HG03025 (cell line): ENCODE measurements at regions not wholly inside any gene's neighbourhood (a gene's known extent, or its start where the extent isn't known, plus 50 kb on each side); places are given as distances from the start of the nearest gene placed in this dataset.

Experiments
- ATAC-seq: cut with Tn5 transposase; IDR thresholded peaks from one replicate; pipeline ENCODE4 v1.9.1; 2021; ENCODE audit warnings: mild to moderate bottlenecking, moderate library complexity; ENCODE audit not compliant: unreplicated experiment, low FRiP score

DNA sequence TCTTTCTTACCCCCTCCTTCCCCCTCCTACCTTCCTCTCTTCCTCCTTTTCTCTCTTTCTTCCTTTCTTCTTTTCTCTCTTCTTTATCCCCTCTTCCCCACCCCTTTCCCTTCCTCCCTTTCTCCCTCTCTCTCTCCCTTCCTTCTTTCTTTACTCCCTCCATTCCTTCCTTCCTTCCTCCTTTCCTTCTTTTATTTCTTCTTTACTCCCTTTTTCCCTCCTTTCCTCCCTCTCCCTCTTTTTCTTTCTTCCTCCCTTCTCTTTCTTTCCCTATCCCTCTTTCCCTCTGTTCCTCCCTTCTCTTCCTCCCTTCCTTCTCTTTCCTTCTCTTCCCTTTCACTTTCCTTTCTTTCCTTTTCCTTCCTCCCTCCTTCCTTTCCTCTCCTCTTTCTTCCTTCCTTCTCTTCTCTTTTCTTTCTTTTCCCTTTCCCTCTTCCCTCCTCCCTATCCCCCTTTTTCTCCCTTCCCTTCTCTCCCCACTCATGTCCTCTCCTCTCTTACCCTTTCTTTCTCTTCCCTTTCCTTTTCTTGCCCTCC is 302.3 kb upstream of the TBX3 start:
- no peak for ATAC-seq

GRCh38 chr12:114984634-114985061 is 300.7 kb upstream of the TBX3 start:
- no peak for ATAC-seq

DNA sequence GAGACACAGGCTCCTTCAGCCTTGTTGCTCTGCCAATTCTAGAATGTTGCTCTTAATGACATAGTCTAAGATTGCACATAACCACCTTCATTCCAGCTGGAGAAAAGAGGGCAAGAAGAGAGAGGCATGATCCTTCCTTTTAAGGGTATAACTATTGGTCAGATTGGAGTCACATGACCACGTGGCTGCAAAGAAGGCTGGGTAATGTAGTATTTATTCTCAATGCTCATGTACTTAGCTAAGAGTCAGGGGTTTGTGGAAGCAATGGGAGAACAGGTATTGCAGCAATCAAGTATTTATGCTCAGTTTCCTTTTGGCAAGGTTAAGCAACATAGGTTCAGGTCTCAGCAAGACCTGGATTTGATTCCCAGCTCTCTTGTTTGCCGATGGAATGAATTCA is 298.8 kb upstream of the TBX3 start:
- no peak for ATAC-seq

DNA sequence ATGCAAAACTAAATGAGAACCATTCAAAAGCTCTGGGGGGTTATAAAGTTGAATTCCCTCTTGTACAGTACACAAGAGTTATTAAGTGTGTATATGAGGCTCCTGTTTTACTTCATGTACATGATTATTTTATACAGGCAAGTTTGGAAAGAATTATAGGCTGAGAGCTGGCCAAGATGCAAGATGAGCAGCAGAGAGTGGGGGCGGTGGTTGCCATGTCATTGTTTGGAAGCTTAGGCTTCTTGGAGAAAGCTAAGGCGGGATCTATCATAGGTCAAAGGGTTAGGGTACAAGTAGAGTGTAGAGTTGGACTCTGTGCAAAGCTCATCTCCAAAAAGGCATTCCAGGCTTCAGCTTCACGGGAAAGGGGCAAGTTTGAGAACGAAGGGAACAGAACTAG is 297.1 kb upstream of the TBX3 start:
- no peak for ATAC-seq

DNA sequence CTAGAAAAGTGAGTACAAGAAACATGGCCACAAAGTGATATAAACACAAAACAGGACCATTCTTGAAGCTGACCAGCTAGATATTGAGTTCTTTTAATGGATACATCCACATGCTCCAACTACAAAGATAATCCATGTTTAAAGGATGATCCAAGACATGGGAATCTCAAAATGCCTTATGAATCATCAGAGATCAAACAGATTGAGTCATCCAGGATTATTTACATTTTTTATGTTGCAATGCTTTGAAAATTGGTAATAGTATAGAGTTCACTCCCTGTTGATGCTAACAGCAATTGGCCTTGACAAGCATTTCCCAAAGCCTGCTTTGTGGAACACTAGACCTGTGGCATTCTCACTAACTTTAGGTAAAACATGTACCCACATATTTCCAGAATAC is 293.0 kb upstream of the TBX3 start:
- no peak for ATAC-seq

GRCh38 chr12:114976372-114976771 is 292.4 kb upstream of the TBX3 start:
- no peak for ATAC-seq

DNA sequence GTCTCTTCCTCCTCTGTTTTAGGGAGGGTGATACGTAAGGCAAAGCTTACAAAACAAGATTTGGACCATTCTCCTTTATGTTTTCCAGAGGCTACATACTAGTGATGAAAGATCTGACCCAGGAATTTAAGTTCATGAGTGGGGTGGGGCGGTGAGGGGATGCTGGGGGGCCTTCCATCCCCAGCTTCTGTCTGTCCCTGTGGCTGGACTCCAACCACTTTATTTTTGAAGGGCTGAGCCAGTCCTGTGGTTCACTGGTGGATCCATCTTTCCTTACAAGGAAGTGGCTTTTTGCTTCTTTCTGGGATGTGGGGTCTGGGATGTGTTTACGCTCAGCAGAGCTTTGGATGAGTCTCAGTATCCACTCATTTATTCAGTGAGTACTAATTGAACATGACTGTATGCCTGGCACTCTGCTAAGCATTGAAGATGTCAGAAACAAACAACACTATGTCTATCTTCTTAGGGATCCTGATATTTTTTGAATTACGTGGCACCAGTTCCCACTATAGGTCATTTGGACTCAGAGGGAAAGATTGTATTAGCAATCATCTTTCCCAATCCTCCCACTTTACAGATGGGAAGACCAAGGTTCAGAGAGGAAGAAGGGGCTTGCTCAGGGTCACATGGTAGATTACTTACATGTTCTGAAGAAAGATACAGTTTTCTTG is 291.8 kb upstream of the TBX3 start:
- ATAC-seq = no peak

- ATAC-seq = no peak
These were observed 291.1 kb upstream of the TBX3 start for GRCh38 chr12:114974826-114975639.

DNA sequence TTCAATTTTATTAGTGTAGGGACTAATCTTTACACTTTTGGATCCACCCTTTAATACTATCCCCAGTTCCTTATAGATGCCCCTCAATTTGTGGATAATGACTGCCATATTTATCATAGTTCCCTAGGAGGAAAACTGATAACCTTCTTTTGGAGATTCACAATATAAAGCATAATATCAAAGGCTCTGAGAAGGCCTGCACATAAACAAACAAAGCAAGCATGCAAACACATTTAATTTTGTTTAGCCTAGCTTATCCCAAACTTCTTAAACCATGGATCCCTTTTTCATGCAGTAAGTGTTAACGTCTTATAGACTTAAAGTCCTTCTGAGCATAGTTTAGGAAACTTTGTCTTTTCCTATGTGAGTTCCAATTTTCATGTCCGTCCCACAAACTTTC is 290.4 kb upstream of the TBX3 start:
- ATAC-seq = no peak

- ATAC-seq = no peak
These were observed 284.8 kb upstream of the TBX3 start for GRCh38 chr12:114968727-114969126.

GRCh38 chr12:114967151-114967550 is 283.2 kb upstream of the TBX3 start:
- no peak for ATAC-seq

DNA sequence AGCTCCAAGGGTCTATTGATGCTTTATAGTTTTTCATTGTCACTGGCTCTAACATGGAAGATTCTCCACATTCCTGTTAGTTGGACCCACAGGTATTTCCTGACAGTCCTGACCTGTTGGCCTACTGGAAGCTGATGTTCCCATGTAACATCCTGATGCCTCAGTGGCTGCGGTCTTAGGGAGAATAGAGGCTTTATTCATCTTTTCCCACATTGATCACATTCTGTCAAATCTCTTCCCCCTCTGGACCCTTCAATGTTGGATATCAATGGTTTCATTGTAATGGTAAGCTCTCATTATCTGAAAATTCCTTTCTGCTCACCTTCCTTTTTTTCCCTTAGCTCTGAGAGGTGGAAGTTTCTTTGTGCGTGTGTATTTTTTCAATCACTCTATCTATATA is 280.9 kb upstream of the TBX3 start:
- no peak for ATAC-seq

DNA sequence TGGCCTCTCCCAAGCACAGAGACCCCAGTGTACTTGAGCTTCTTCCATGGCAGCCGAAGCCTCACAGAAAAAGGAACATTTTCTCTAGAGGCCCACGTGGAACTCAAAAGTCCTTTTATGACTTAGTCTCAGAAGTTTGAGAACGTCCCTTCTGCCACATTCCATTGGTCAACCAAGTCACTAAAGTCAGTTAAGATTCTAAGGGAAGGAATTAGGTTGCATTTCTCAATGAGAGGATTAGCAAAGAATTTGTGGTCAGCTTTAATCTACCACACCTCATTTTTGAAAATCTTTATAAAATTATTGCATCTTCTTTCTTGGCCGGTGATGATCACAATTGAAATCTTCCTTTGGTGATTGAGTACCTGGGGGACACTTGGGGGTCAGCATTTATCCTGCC is 279.9 kb upstream of the TBX3 start:
- ATAC-seq = no peak

- ATAC-seq = no peak
These were observed 277.5 kb upstream of the TBX3 start for GRCh38 chr12:114961491-114961890.

DNA sequence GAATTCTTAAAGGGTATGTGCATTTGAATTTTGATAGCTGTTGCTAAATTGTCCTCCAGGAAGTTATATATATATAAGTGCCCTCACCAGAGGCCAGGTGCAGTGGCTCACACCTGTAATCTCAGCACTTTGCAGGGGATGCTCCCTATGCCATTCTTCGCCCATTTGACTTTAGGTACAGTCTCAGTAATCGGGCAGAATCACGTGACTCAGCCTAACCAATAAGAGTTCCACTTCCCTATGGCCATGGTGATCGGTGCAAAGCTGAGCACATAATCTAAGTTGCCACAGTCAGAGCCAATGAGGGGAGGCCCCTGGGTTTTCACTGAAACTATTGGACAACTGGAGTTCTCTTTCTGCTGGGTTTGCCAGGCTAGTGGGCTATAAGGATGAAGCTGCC is 274.6 kb upstream of the TBX3 start:
- ATAC-seq = no peak

- no peak for ATAC-seq
These were observed 273.2 kb upstream of the TBX3 start for GRCh38 chr12:114957225-114957624.

DNA sequence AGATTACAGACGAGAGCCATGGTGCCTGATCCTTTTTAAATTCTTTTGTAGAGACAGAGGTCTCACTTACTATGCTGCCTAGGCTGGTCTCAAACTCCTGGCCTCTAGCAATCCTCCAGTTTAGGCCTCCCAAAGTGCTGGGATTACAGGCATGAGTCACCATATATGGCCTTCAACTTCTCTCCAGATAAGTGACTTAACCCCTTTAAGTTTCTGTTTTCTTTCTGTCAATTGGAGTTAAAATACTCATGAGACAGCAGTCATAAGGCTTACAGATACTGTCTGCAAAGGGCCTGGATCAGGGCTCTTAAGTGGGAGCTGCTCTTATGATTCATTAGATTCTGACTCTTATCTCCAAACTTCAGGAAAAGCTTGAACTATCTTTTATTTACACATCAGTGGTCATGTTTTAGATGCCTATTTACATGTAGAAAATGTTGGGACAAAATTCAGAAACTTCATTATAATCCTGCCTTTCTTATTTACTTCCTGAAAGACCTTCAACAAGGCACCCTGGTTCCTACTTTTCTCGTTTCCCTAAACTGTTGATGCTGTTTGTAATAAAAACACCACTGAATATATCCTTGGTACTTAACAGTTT is 271.5 kb upstream of the TBX3 start:
- ATAC-seq = no peak

- ATAC-seq = no peak
These were observed 270.6 kb upstream of the TBX3 start for GRCh38 chr12:114954511-114955055.

DNA sequence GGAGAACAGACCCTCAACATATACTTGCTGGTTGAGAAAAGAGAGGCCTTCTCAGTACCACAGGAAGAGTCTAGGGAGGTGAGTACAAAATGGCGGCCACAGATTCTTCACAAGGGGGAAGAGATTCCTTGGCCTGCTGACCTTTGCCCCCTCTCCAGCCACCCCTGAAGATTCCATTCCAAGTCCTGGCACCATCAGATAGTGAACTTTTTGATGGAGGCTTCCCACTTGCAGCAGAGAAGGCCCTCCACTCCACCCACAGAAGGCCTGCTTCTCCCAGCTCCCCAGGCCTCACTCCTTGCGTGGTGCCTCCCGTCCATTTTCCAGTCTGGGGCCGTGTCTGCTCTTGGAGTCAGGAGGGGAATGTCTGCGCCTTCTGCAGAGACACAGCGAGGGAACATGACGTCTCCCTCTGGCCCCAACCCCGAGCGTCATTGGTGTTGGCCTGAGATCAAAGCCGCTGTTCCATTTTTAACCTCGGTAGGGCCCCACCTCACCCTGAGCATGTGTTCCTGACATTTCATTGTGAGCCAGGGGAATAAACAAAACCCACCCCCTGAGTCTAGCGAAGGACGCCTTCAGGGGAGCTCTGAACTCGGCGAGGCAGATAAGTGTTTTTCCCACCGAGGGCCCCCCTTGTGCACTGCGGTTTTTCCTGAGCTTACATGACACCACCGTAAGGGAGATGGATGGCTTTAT is 268.7 kb upstream of the TBX3 start:
- no peak for ATAC-seq

DNA sequence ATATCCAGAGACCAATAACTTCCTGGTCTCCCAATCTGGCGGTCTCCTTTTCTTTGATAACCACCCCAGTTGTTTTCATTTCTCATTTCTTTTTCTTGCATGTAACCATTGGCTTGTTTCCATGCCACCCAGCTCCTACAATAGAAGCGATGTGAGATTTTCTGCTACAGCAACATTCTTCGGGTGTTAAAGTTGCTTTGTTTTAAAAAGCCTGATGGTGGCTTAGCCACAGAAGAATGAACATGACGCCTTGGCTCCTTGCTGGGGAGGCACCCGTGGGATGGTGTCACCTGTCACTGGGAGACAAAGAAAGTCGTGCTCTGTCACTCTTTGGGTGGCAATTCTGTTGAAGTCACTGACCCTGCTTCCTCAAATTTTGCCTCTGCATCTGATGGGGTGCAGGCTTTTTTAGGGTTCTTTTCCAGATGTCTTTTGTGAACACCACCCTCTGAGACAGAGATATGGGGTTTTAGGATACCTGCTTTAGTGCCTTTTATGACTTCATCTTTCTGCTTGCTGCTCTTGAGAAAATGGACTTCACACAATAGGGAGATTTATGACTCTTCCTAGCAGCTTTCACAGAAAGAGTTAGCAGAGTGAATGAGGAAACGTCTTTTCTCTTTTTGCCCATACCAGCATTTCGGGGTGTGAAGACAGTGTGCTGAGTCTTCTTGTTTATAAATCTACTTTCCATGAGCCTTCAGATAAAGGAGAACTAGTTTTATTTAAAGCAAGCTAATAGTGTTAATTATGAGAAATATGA is 265.3 kb upstream of the TBX3 start:
- no peak for ATAC-seq
